ENCODE measurements at regions not wholly inside any gene's neighbourhood (a gene's known extent, or its start where the extent isn't known, plus 50 kb on each side); places are given as distances from the start of the nearest gene placed in this dataset.

DNA sequence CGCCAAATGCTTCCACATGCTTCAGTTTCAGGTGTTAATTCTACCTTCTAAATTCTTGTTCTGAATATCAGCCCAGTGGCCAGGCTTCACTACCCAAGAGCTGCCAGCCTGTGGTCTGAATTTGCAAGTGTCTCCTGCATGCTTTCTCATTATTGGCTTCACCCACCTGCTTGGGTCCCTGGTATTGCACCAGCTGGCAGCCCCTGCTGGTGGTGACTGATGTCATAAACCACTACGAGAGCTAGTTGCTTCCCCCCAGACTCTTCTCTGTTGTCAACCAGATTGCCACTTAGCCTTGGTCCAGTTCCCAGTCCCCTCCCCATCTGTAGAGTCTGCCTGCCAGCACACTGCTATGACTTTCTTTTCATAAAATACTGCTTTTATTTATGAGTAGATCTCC is 197.7 kb upstream of the DUSP10 start:
- H3K4me1 Mint-ChIP-seq: no peaks in the 10 kb centered on the region
- TF ChIP-seq, protein P1, sequence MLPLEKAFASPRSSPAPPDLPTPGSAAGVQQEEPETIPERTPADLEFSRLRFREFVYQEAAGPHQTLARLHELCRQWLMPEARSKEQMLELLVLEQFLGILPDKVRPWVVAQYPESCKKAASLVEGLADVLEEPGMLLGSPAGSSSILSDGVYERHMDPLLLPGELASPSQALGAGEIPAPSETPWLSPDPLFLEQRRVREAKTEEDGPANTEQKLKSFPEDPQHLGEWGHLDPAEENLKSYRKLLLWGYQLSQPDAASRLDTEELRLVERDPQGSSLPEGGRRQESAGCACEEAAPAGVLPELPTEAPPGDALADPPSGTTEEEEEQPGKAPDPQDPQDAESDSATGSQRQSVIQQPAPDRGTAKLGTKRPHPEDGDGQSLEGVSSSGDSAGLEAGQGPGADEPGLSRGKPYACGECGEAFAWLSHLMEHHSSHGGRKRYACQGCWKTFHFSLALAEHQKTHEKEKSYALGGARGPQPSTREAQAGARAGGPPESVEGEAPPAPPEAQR (CRISPR knock-in tag; IDR thresholded peaks at IDR 0.05): no peak
- TF ChIP-seq, protein P2, sequence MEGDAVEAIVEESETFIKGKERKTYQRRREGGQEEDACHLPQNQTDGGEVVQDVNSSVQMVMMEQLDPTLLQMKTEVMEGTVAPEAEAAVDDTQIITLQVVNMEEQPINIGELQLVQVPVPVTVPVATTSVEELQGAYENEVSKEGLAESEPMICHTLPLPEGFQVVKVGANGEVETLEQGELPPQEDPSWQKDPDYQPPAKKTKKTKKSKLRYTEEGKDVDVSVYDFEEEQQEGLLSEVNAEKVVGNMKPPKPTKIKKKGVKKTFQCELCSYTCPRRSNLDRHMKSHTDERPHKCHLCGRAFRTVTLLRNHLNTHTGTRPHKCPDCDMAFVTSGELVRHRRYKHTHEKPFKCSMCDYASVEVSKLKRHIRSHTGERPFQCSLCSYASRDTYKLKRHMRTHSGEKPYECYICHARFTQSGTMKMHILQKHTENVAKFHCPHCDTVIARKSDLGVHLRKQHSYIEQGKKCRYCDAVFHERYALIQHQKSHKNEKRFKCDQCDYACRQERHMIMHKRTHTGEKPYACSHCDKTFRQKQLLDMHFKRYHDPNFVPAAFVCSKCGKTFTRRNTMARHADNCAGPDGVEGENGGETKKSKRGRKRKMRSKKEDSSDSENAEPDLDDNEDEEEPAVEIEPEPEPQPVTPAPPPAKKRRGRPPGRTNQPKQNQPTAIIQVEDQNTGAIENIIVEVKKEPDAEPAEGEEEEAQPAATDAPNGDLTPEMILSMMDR (IDR thresholded peaks at IDR 0.05): no peak
- TF ChIP-seq, protein P3, sequence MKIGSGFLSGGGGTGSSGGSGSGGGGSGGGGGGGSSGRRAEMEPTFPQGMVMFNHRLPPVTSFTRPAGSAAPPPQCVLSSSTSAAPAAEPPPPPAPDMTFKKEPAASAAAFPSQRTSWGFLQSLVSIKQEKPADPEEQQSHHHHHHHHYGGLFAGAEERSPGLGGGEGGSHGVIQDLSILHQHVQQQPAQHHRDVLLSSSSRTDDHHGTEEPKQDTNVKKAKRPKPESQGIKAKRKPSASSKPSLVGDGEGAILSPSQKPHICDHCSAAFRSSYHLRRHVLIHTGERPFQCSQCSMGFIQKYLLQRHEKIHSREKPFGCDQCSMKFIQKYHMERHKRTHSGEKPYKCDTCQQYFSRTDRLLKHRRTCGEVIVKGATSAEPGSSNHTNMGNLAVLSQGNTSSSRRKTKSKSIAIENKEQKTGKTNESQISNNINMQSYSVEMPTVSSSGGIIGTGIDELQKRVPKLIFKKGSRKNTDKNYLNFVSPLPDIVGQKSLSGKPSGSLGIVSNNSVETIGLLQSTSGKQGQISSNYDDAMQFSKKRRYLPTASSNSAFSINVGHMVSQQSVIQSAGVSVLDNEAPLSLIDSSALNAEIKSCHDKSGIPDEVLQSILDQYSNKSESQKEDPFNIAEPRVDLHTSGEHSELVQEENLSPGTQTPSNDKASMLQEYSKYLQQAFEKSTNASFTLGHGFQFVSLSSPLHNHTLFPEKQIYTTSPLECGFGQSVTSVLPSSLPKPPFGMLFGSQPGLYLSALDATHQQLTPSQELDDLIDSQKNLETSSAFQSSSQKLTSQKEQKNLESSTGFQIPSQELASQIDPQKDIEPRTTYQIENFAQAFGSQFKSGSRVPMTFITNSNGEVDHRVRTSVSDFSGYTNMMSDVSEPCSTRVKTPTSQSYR (CRISPR knock-in tag; IDR thresholded peaks at IDR 0.05): no peak
- TF ChIP-seq, protein P4, sequence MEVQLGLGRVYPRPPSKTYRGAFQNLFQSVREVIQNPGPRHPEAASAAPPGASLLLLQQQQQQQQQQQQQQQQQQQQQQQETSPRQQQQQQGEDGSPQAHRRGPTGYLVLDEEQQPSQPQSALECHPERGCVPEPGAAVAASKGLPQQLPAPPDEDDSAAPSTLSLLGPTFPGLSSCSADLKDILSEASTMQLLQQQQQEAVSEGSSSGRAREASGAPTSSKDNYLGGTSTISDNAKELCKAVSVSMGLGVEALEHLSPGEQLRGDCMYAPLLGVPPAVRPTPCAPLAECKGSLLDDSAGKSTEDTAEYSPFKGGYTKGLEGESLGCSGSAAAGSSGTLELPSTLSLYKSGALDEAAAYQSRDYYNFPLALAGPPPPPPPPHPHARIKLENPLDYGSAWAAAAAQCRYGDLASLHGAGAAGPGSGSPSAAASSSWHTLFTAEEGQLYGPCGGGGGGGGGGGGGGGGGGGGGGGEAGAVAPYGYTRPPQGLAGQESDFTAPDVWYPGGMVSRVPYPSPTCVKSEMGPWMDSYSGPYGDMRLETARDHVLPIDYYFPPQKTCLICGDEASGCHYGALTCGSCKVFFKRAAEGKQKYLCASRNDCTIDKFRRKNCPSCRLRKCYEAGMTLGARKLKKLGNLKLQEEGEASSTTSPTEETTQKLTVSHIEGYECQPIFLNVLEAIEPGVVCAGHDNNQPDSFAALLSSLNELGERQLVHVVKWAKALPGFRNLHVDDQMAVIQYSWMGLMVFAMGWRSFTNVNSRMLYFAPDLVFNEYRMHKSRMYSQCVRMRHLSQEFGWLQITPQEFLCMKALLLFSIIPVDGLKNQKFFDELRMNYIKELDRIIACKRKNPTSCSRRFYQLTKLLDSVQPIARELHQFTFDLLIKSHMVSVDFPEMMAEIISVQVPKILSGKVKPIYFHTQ (CRISPR knock-in tag; IDR thresholded peaks at IDR 0.05): no peak
- H3K36me3 Mint-ChIP-seq: peaks cover 8% of the 10 kb centered on the region
- ATAC-seq (no peak), DNase-seq (ENCODE audit: low spot score) (no peak)
- no peaks in the 10 kb centered on the region for H3K27me3 Mint-ChIP-seq (ENCODE audit: low read depth)
- POLR2A ChIA-PET: no interaction called here
- H3K4me3 Mint-ChIP-seq: no peak overlapping the region
- peaks cover 12% of the 10 kb centered on the region for H3K9me3 Mint-ChIP-seq
- H3K27ac Mint-ChIP-seq: no peak overlapping the region
- CTCF ChIA-PET: no interaction called here

DNA sequence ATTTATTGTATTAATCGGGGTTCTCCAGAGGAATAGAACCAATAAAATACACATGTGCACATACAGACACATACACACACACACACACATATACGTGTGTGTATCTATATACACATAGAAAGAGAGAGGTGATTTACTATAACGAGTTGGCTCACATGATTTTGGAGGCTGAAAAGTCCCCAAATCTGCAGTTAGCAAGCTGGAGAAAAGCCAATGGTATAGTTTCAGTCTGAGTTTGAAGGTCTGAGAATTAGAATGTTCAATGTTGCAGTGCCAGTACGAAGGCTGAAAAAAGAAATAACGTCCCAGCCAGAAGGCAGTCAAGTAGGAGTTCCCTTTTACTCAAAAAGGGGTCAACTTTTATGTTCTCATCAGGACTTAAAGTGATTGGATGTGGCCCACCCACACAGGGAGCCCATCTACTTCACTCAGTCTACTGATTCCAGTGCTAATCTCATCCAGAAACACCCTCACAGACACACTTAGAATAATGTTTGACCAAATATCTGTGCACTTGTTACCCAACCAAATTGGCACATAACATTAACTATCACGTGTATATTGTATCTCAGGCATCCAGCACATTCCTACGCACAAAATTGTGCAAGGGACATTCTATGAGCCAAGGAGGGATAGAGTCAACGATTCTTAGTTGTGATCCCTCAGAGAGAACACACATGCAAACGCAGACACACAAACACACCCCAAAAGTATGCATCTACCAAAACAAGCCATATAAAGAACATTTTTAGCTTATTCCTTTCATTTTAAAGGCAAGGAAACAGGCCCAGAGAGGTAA is 195.5 kb upstream of the DUSP10 start:
- Mint-ChIP-seq H3K27me3 (ENCODE audit: low read depth) (no peaks in the 10 kb centered on the region), H3K36me3 (no peaks in the 10 kb centered on the region), H3K27ac (no peak overlapping the region), H3K4me1 (no peaks in the 10 kb centered on the region), H3K4me3 (no peak overlapping the region), H3K9me3 (no peaks in the 10 kb centered on the region)
- POLR2A ChIA-PET: no interaction called here
- CTCF ChIA-PET: no interaction called here
- no peak for DNase-seq (ENCODE audit: low spot score)
- ATAC-seq: no peak
- no peak for TF ChIP-seq JAZF1 (CRISPR knock-in tag; IDR thresholded peaks at IDR 0.05)
- no peak for TF ChIP-seq ZNF671 (CRISPR knock-in tag; IDR thresholded peaks at IDR 0.05)
- no peak for TF ChIP-seq HMGA2 (CRISPR knock-in tag; IDR thresholded peaks at IDR 0.05)
- TF ChIP-seq, protein P5, sequence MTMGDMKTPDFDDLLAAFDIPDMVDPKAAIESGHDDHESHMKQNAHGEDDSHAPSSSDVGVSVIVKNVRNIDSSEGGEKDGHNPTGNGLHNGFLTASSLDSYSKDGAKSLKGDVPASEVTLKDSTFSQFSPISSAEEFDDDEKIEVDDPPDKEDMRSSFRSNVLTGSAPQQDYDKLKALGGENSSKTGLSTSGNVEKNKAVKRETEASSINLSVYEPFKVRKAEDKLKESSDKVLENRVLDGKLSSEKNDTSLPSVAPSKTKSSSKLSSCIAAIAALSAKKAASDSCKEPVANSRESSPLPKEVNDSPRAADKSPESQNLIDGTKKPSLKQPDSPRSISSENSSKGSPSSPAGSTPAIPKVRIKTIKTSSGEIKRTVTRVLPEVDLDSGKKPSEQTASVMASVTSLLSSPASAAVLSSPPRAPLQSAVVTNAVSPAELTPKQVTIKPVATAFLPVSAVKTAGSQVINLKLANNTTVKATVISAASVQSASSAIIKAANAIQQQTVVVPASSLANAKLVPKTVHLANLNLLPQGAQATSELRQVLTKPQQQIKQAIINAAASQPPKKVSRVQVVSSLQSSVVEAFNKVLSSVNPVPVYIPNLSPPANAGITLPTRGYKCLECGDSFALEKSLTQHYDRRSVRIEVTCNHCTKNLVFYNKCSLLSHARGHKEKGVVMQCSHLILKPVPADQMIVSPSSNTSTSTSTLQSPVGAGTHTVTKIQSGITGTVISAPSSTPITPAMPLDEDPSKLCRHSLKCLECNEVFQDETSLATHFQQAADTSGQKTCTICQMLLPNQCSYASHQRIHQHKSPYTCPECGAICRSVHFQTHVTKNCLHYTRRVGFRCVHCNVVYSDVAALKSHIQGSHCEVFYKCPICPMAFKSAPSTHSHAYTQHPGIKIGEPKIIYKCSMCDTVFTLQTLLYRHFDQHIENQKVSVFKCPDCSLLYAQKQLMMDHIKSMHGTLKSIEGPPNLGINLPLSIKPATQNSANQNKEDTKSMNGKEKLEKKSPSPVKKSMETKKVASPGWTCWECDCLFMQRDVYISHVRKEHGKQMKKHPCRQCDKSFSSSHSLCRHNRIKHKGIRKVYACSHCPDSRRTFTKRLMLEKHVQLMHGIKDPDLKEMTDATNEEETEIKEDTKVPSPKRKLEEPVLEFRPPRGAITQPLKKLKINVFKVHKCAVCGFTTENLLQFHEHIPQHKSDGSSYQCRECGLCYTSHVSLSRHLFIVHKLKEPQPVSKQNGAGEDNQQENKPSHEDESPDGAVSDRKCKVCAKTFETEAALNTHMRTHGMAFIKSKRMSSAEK (CRISPR knock-in tag; IDR thresholded peaks at IDR 0.05; ENCODE audit: borderline replicate concordance): no peak
- TF ChIP-seq, protein P6, sequence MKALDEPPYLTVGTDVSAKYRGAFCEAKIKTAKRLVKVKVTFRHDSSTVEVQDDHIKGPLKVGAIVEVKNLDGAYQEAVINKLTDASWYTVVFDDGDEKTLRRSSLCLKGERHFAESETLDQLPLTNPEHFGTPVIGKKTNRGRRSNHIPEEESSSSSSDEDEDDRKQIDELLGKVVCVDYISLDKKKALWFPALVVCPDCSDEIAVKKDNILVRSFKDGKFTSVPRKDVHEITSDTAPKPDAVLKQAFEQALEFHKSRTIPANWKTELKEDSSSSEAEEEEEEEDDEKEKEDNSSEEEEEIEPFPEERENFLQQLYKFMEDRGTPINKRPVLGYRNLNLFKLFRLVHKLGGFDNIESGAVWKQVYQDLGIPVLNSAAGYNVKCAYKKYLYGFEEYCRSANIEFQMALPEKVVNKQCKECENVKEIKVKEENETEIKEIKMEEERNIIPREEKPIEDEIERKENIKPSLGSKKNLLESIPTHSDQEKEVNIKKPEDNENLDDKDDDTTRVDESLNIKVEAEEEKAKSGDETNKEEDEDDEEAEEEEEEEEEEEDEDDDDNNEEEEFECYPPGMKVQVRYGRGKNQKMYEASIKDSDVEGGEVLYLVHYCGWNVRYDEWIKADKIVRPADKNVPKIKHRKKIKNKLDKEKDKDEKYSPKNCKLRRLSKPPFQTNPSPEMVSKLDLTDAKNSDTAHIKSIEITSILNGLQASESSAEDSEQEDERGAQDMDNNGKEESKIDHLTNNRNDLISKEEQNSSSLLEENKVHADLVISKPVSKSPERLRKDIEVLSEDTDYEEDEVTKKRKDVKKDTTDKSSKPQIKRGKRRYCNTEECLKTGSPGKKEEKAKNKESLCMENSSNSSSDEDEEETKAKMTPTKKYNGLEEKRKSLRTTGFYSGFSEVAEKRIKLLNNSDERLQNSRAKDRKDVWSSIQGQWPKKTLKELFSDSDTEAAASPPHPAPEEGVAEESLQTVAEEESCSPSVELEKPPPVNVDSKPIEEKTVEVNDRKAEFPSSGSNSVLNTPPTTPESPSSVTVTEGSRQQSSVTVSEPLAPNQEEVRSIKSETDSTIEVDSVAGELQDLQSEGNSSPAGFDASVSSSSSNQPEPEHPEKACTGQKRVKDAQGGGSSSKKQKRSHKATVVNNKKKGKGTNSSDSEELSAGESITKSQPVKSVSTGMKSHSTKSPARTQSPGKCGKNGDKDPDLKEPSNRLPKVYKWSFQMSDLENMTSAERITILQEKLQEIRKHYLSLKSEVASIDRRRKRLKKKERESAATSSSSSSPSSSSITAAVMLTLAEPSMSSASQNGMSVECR (CRISPR knock-in tag; IDR thresholded peaks at IDR 0.05; ENCODE audit: borderline replicate concordance): no peak
- no peak for TF ChIP-seq NFATC4 (CRISPR knock-in tag; IDR thresholded peaks at IDR 0.05)
- TF ChIP-seq, protein P7, sequence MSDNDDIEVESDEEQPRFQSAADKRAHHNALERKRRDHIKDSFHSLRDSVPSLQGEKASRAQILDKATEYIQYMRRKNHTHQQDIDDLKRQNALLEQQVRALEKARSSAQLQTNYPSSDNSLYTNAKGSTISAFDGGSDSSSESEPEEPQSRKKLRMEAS (CRISPR knock-in tag; IDR thresholded peaks at IDR 0.05): no peak
- TF ChIP-seq, protein P8, sequence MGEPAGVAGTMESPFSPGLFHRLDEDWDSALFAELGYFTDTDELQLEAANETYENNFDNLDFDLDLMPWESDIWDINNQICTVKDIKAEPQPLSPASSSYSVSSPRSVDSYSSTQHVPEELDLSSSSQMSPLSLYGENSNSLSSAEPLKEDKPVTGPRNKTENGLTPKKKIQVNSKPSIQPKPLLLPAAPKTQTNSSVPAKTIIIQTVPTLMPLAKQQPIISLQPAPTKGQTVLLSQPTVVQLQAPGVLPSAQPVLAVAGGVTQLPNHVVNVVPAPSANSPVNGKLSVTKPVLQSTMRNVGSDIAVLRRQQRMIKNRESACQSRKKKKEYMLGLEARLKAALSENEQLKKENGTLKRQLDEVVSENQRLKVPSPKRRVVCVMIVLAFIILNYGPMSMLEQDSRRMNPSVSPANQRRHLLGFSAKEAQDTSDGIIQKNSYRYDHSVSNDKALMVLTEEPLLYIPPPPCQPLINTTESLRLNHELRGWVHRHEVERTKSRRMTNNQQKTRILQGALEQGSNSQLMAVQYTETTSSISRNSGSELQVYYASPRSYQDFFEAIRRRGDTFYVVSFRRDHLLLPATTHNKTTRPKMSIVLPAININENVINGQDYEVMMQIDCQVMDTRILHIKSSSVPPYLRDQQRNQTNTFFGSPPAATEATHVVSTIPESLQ (CRISPR knock-in tag; IDR thresholded peaks at IDR 0.05): no peak
- no peak for TF ChIP-seq ZBTB21 (CRISPR knock-in tag; IDR thresholded peaks at IDR 0.05; ENCODE audit: borderline replicate concordance)

Data from WTC11 (cell line).